GM23248 (cell line): ENCODE measurements at regions not wholly inside any gene's neighbourhood (a gene's known extent, or its start where the extent isn't known, plus 50 kb on each side); places are given as distances from the start of the nearest gene placed in this dataset.
A peak's percentile ranks its signal among the peaks of the same experiment; 100 is the strongest.

Experiments used
- DNase-seq: peaks from one replicate; pipeline ENCODE4 v3.0.0-alpha.2; 2015
- H2AFZ ChIP-seq: fragments of 200-600 bp; sonication (generic); 2 replicates; pipeline ENCODE4 v1.6.1; 2016; ENCODE audit warnings: antibody characterized with exemption
- H3F3A ChIP-seq: fragments of 200-600 bp; sonication (generic); 2 replicates; pipeline ENCODE4 v1.6.1; 2016; ENCODE audit warnings: mild to moderate bottlenecking, antibody characterized with exemption, mixed run types; ENCODE audit not compliant: insufficient read depth
- H3K27ac ChIP-seq: fragments of 200-600 bp; sonication (generic); 2 replicates; pipeline ENCODE4 v1.5.1; 2016; ENCODE audit warnings: mild to moderate bottlenecking
- H3K27me3 ChIP-seq: fragments of 200-600 bp; sonication (generic); replicated peaks from 2 replicates; pipeline ENCODE4 v1.6.1; 2016; ENCODE audit warnings: mild to moderate bottlenecking; ENCODE audit not compliant: insufficient read depth
- H3K36me3 ChIP-seq: fragments of 200-600 bp; sonication (generic); 2 replicates; pipeline ENCODE4 v1.6.1; 2016; ENCODE audit warnings: low read depth, mild to moderate bottlenecking
- H3K4me1 ChIP-seq: fragments of 200-600 bp; sonication (generic); 2 replicates; pipeline ENCODE4 v1.6.1; 2016; ENCODE audit warnings: mild to moderate bottlenecking; ENCODE audit not compliant: insufficient read depth
- H3K4me2 ChIP-seq: fragments of 200-600 bp; sonication (generic); one replicate; pipeline ENCODE4 v1.6.1; 2016; ENCODE audit warnings: mild to moderate bottlenecking; ENCODE audit not compliant: unreplicated experiment
- H3K4me3 ChIP-seq: fragments of 200-600 bp; sonication (generic); 2 replicates; pipeline ENCODE4 v1.5.1; 2016; ENCODE audit warnings: mild to moderate bottlenecking
- H3K79me2 ChIP-seq: fragments of 200-600 bp; sonication (generic); 2 replicates; pipeline ENCODE4 v1.6.1; 2016; ENCODE audit warnings: mild to moderate bottlenecking; ENCODE audit not compliant: insufficient read depth
- H3K9ac ChIP-seq: fragments of 200-600 bp; sonication (generic); 2 replicates; pipeline ENCODE4 v1.6.1; 2016; ENCODE audit warnings: mild to moderate bottlenecking
- H3K9me2 ChIP-seq: fragments of 200-600 bp; sonication (generic); 2 replicates; pipeline ENCODE4 v1.6.1; 2016; ENCODE audit warnings: mixed run types, mild to moderate bottlenecking, moderate library complexity; ENCODE audit not compliant: insufficient read depth
- H3K9me3 ChIP-seq: fragments of 200-600 bp; sonication (generic); one replicate; pipeline ENCODE4 v1.6.1; 2017; ENCODE audit warnings: low read depth
- H4K20me1 ChIP-seq: fragments of 200-600 bp; sonication (generic); 2 replicates; pipeline ENCODE4 v1.6.0; 2016; ENCODE audit not compliant: insufficient read depth
- EZH2 ChIP-seq: fragments of 200-600 bp; sonication (generic); IDR thresholded peaks from 2 replicates; pipeline ENCODE4 v1.6.1; 2018; ENCODE audit warnings: antibody characterized with exemption, mild to moderate bottlenecking; ENCODE audit not compliant: insufficient read depth, poor library complexity, severe bottlenecking
- EZH2phosphoT487 ChIP-seq: fragments of 200-600 bp; sonication (generic); IDR thresholded peaks from 2 replicates; pipeline ENCODE4 v1.6.1; 2018; ENCODE audit warnings: antibody characterized with exemption, moderate library complexity, mild to moderate bottlenecking, low read depth; ENCODE audit not compliant: insufficient read depth
- WGBS, 2 experiments: methylation state at CpG; one replicate each; pipeline ENCODE4 v1.1.6; 2015 to 2017; ENCODE audit warnings: low lambda C conversion rate in 2 of 2, low coverage in 1 of 2; ENCODE audit errors: missing lambda C conversion rate in 2 of 2; 5-methylcytosine and 5-hydroxymethylcytosine counted together
- in situ Hi-C: fragments of 300-500 bp; cut with MboI; formaldehyde crosslinking; loops from 2 replicates; pipeline ENCODE4 v1.15.0; 2020

DNA sequence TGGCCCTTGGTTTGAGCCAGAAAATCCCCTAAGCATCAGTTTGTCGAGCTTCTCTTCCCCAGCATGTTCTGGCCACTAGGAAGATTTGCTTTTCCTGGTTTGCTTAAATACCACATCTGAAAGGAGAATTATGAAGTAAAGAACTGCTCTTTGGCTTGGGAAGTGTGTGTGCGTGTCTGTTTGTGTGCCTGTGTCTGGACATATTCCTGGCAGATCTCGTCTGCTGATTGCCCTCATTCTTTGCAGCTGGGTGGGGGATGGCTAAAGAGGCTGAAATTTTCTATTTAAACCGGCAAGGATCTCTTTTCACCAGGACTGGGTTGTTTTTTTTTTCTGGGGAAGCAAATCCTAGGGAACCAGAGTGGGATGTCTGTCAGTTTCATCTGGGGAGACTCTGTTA lies 57.3 kb upstream of the MBOAT2 start:
- in situ Hi-C loops: no loop called here
- Histone ChIP-seq H4K20me1 (no peaks in the 10 kb centered on the region), H3K79me2 (no peaks in the 10 kb centered on the region), H3K4me2 (no peak overlapping the region), H3K27me3 (no peaks in the 10 kb centered on the region), H3K9me2 (no peaks in the 10 kb centered on the region), H3K9ac (no peak overlapping the region), H3F3A (no peaks in the 10 kb centered on the region), H3K36me3 (no peaks in the 10 kb centered on the region), H3K9me3 (no peaks in the 10 kb centered on the region), H2AFZ (no peak overlapping the region), H3K27ac (no peak overlapping the region), H3K4me1 (no peaks in the 10 kb centered on the region), H3K4me3 (no peak overlapping the region)
- 71 to 83% methylated on average over 4 of the region's 4 CpGs for WGBS, 2 experiments
- no peak for TF ChIP-seq EZH2phosphoT487
- TF ChIP-seq EZH2: no peak
- DNase-seq: no peak

DNA sequence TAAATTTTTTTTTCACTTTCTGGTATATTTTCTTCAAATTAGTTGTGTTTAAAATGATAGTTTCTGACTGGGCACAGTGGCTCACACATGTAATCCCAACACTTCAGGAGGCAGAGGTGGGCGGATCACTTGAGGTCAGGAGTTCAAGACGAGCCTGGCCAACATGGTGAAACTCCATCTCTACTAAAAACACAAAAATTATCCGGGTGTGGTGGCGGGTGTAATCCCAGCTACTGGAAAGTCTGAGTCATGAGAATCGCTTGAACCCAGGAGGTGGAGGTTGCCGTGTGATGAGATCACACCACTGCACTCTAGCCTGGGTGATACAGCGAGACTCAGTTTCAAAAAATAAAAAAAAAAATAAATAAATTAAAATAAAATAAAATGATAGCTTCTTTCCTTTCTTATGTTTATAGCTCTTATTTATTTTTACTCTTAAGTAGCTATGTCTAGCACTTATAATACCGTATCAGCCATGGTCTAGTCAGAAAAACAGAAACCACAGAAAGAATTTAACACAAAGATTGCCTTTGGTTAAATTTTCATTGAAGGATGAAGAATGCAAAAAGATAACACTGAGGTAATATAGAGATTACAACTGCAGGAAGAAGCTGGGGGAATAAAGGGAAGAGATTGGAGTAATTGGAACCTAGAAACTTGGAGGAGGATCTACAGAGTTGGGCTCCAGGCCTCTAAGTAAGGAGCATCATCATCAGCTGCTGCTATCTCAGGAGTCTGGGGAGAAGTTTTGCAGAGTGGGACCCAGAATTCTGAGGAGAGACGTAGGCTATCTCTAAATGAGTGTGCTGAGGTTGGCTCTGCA lies 54.7 kb upstream of the MBOAT2 start:
- no peak overlapping the region for H3K9ac ChIP-seq
- H4K20me1 ChIP-seq: no peaks in the 10 kb centered on the region
- WGBS, 2 experiments: 70 to 84% methylated on average over 9 of the region's 9 CpGs
- peaks cover 7% of the 10 kb centered on the region; the same call in 1 of the 2 replicates for H3K4me1 ChIP-seq
- DNase-seq: peak; percentile 50
- TF ChIP-seq EZH2 (no peak), EZH2phosphoT487 (no peak)
- no peaks in the 10 kb centered on the region for H3K79me2 ChIP-seq
- H3F3A ChIP-seq: no peaks in the 10 kb centered on the region
- no peaks in the 10 kb centered on the region for H3K36me3 ChIP-seq
- H3K4me2 ChIP-seq: no peak overlapping the region
- no peak overlapping the region for H3K4me3 ChIP-seq
- H3K27ac ChIP-seq: no peak overlapping the region
- H3K27me3 ChIP-seq: no peaks in the 10 kb centered on the region
- in situ Hi-C loops: no loop called here
- no peaks in the 10 kb centered on the region for H3K9me2 ChIP-seq
- H2AFZ ChIP-seq: 0 out of 2 replicates have a peak overlapping the region, but pooled peaks have one; percentile 20
- no peaks in the 10 kb centered on the region for H3K9me3 ChIP-seq

DNA sequence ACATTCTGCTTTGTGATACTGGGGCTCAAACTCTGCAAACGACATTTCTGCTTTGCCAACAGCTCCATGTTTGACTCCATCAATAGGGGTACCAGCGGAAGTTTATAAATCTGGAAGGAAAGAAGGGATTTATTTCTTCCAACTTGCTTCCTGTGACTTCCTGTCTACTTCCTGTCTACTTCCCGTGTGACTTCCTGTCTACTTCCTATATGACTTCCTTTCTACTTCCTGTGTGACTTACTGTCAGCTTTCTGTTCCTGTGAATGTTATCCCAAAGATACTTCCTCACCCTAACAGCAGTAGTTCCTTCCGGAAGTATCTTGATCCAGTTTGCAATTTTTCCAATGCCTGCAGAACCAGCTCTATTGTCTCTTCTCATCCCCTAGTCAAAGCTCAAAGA lies 52.0 kb upstream of the MBOAT2 start:
- 93 to 97% methylated on average over 4 of the region's 4 CpGs for WGBS, 2 experiments
- H3K4me2 ChIP-seq: no peak overlapping the region
- H3K27ac ChIP-seq: no peak overlapping the region
- no peaks in the 10 kb centered on the region for H3K27me3 ChIP-seq
- H3K4me1 ChIP-seq: peaks cover 8% of the 10 kb centered on the region; the same call in 1 of the 2 replicates
- no peaks in the 10 kb centered on the region for H4K20me1 ChIP-seq
- no peaks in the 10 kb centered on the region for H3K36me3 ChIP-seq
- in situ Hi-C loops: no loop called here
- H3K9me2 ChIP-seq: no peaks in the 10 kb centered on the region
- H3K4me3 ChIP-seq: no peak overlapping the region
- no peak for DNase-seq
- no peak overlapping the region for H3K9ac ChIP-seq
- no peaks in the 10 kb centered on the region for H3K79me2 ChIP-seq
- H2AFZ ChIP-seq: no peak overlapping the region
- H3K9me3 ChIP-seq: no peaks in the 10 kb centered on the region
- H3F3A ChIP-seq: no peaks in the 10 kb centered on the region
- TF ChIP-seq EZH2 (no peak), EZH2phosphoT487 (no peak)

DNA sequence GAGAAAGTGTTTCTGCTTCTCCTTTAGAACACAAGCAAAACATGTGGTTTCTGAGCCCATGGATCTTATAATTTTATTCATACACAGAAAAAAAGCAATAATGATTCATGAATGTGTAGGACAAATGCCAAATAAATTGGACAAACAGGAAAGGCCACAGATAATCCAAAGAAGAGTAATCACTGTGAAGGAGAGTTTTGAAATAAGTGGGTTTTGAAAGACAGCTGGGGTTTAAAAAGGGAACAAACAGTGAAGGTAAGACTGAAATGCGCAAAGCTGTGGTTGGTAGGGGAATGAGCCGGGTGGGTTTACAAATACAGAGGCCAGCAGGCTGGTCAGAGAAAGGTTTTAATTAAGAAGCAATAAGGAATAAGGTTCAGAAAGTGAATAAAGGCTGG lies 50.0 kb upstream of the MBOAT2 start:
- H3K9me2 ChIP-seq: no peaks in the 10 kb centered on the region
- peaks cover 8% of the 10 kb centered on the region; the same call in 1 of the 2 replicates for H3K4me1 ChIP-seq
- H3K9me3 ChIP-seq: no peaks in the 10 kb centered on the region
- no peak overlapping the region for H3K4me2 ChIP-seq
- H3K27me3 ChIP-seq: no peaks in the 10 kb centered on the region
- TF ChIP-seq EZH2 (no peak), EZH2phosphoT487 (no peak)
- DNase-seq: peak; percentile 41
- H3F3A ChIP-seq: no peaks in the 10 kb centered on the region
- H2AFZ ChIP-seq: no peak overlapping the region
- no peak overlapping the region for H3K4me3 ChIP-seq
- H3K36me3 ChIP-seq: no peaks in the 10 kb centered on the region
- no peaks in the 10 kb centered on the region for H4K20me1 ChIP-seq
- 88 to 94% methylated on average over 2 of the region's 2 CpGs for WGBS, 2 experiments
- H3K79me2 ChIP-seq: no peaks in the 10 kb centered on the region
- in situ Hi-C loops: no loop called here
- H3K9ac ChIP-seq: no peak overlapping the region
- no peak overlapping the region for H3K27ac ChIP-seq
